Small intestine (tissue), 7 donors: ENCODE measurements at regions not wholly inside any gene's neighbourhood (a gene's known extent, or its start where the extent isn't known, plus 50 kb on each side); places are given as distances from the start of the nearest gene placed in this dataset.
A peak's percentile ranks its signal among the peaks of the same experiment; 100 is the strongest.

Experiments
- DNase-seq, 2 donors: peaks; one replicate each; pipeline versions ENCODE4 v3.0.0 to v3.0.0-alpha.2; 2013
- FAIRE-seq: peaks from 2 replicates; lab custom pipeline; 2012; peaks lifted over from hg19 to GRCh38; lab: Jason Lieb, UNC
- H3K27ac ChIP-seq, 3 donors: one replicate each; pipeline ENCODE4 v1.5.1; 2013; ENCODE audit warnings: low read length in 2 of 3, mild to moderate bottlenecking in 2 of 3, control low read depth in 1 of 3, inconsistent platforms in 1 of 3, low read depth in 1 of 3, moderate library complexity in 1 of 3
- H3K27me3 ChIP-seq, 3 donors: one replicate each; pipeline ENCODE4 v1.6.1; 2013; ENCODE audit warnings: low read length in 3 of 3, inconsistent platforms in 1 of 3; ENCODE audit not compliant: control insufficient read depth in 3 of 3, insufficient read depth in 3 of 3
- H3K36me3 ChIP-seq, 3 donors: one replicate each; pipeline ENCODE4 v1.6.1; 2013; ENCODE audit warnings: low read length in 3 of 3, inconsistent platforms in 1 of 3, low read depth in 1 of 3, mild to moderate bottlenecking in 1 of 3, moderate library complexity in 1 of 3; ENCODE audit not compliant: control insufficient read depth in 3 of 3, insufficient read depth in 2 of 3
- H3K4me1 ChIP-seq, 3 donors: one replicate each; pipeline ENCODE4 v1.6.1; 2013; ENCODE audit warnings: low read length in 2 of 3, inconsistent platforms in 1 of 3, low read depth in 1 of 3, mild to moderate bottlenecking in 1 of 3, moderate library complexity in 1 of 3; ENCODE audit not compliant: control insufficient read depth in 3 of 3, insufficient read depth in 2 of 3
- H3K4me3 ChIP-seq, 3 donors: one replicate each; pipeline ENCODE4 v1.5.1; 2013; ENCODE audit warnings: low read length in 3 of 3, control low read depth in 1 of 3, inconsistent platforms in 1 of 3, low read depth in 1 of 3, mild to moderate bottlenecking in 1 of 3, moderate library complexity in 1 of 3
- H3K9me3 ChIP-seq, 2 donors: one replicate each; pipeline ENCODE4 v1.6.1; 2013; ENCODE audit warnings: low read depth in 1 of 2, low read length in 1 of 2; ENCODE audit not compliant: control insufficient read depth in 2 of 2, insufficient read depth in 1 of 2
- WGBS, 3 donors: extraction: QIAGEN DNeasy Blood & Tissue Kit; methylation state at CpG; one replicate each; pipeline ENCODE4 v1.1.7; 2013; 5-methylcytosine and 5-hydroxymethylcytosine counted together
- donor health status: healthy with polysubstance abuse.
- donor health status: control.
- donor health status: control.
- donor health status: Bipolar disorder and iron deficiency.
- donor health status: healthy.

DNA sequence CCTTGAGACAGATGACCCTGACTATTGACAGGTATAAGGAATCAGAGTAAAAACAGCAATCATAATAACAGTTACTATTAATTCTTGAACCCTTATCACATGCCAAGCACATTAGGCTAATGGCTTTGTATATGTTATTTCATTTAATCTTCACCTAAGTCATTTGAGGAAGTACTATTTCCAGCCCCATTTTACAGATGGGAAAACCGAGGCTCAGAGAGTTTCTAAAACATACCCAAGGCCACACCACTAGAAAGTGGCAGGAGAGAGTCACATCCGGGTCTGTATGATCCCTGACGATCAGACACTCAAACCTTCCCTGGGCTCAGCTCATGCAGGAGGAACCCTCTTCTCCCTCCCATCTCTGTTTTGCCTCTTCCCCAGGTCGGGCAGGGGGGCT is 209.5 kb downstream of the RBM19 start:
- no peaks in the 10 kb centered on the region for H3K4me1 ChIP-seq
- FAIRE-seq (no peak), DNase-seq (no peak)
- WGBS, 3 donors = 48 to 65% (median 51%) methylated on average over 4 of the region's 4 CpGs
- H3K4me3 ChIP-seq = no peak overlapping the region
- no peaks in the 10 kb centered on the region for H3K36me3 ChIP-seq
- peaks cover 0 to 3% of the 10 kb centered on the region in 2 donors for H3K9me3 ChIP-seq
- H3K27me3 ChIP-seq = peaks cover 0 to 8% (median 0%) of the 10 kb centered on the region in 3 donors
- no peak overlapping the region for H3K27ac ChIP-seq

- Histone ChIP-seq H3K27me3 (peaks cover 0 to 6% (median 0%) of the 10 kb centered on the region in 3 donors), H3K9me3 (peaks cover 0 to 3% of the 10 kb centered on the region in 2 donors), H3K4me1 (no peaks in the 10 kb centered on the region), H3K4me3 (no peak overlapping the region), H3K36me3 (no peaks in the 10 kb centered on the region), H3K27ac (no peak overlapping the region)
- FAIRE-seq = no peak
- no peak for DNase-seq
- WGBS, 3 donors = 59 to 78% (median 75%) methylated on average over 5 of the region's 5 CpGs
These were observed 211.0 kb downstream of the RBM19 start for GRCh38 chr12:113755098-113755497.

DNA sequence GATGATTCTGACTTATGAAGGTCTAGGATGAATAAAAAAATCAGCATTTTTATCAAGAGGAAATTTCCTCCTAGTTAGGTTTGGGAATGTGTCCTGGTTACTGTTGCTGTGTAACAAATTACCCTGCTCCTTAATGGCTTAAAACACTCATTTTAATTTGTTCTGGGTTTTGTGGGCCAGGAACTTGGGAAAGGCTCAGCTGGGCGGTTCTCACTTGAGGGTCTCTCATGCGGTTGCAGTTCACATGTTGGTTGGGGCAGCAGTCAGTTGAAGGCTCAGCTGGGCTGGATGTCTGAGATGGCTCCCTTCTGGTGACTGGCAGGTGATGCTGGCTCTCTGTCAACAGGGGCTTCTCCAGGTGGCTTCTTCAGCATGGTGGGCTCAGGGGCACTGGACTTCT is 214.6 kb downstream of the RBM19 start:
- no peak overlapping the region for H3K4me3 ChIP-seq
- H3K27ac ChIP-seq = no peak overlapping the region
- no peaks in the 10 kb centered on the region for H3K4me1 ChIP-seq
- FAIRE-seq (no peak), DNase-seq (no peak)
- peaks cover 0 to 3% of the 10 kb centered on the region in 2 donors for H3K9me3 ChIP-seq
- H3K27me3 ChIP-seq = peaks cover 0 to 6% (median under 1%) of the 10 kb centered on the region in 3 donors
- H3K36me3 ChIP-seq = no peaks in the 10 kb centered on the region
- 89 to 96% (median 91%) methylated on average over 2 of the region's 2 CpGs for WGBS, 3 donors

DNA sequence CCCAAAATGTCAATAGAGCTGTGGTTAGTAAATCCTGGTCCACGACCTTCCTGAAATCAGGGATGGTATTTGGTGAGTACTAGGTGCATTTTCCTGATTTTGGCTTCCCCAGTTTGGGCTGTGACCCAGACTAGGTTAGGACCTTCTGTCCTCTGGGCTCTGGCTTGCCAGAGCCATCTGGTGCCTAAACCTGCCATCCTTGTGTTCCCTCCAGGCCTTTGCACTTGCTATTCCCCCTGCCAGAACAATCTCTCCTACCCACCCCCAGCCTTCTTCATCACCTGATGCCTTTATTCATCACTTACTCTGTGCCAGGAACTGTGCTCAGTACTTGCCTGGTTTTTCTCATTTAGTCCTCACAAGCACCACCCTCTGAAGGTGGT is 216.7 kb downstream of the RBM19 start:
- H3K27me3 ChIP-seq = peaks cover 0 to 5% (median 2%) of the 10 kb centered on the region in 3 donors
- no peaks in the 10 kb centered on the region for H3K36me3 ChIP-seq
- no peak overlapping the region for H3K4me3 ChIP-seq
- peaks cover 0 to 3% of the 10 kb centered on the region in 2 donors for H3K9me3 ChIP-seq
- 17 to 36% (median 33%) methylated on average over 1 of the region's 1 CpG for WGBS, 3 donors
- FAIRE-seq (no peak), DNase-seq (no peak)
- no peaks in the 10 kb centered on the region for H3K4me1 ChIP-seq
- H3K27ac ChIP-seq = no peak overlapping the region

- peaks cover 0 to 5% (median 2%) of the 10 kb centered on the region in 3 donors for H3K27me3 ChIP-seq
- no peaks in the 10 kb centered on the region for H3K36me3 ChIP-seq
- H3K9me3 ChIP-seq = peaks cover 0 to 3% of the 10 kb centered on the region in 2 donors
- H3K4me3 ChIP-seq = no peak overlapping the region
- no peak overlapping the region for H3K27ac ChIP-seq
- no peak for DNase-seq
- no peaks in the 10 kb centered on the region for H3K4me1 ChIP-seq
- no peak for FAIRE-seq
- WGBS, 3 donors = 49 to 69% (median 58%) methylated on average over 6 of the region's 6 CpGs
These were observed 217.3 kb downstream of the RBM19 start for GRCh38 chr12:113748707-113749432.

GRCh38 chr12:113747017-113747416 is 219.1 kb downstream of the RBM19 start:
- Histone ChIP-seq H3K9me3 (no peaks in the 10 kb centered on the region), H3K4me3 (no peak overlapping the region), H3K4me1 (no peaks in the 10 kb centered on the region), H3K27me3 (peaks cover 0 to 5% (median 2%) of the 10 kb centered on the region in 3 donors), H3K27ac (no peak overlapping the region), H3K36me3 (no peaks in the 10 kb centered on the region)
- 34 to 47% (median 35%) methylated on average over 5 of the region's 5 CpGs for WGBS, 3 donors
- FAIRE-seq = no peak
- peak in 1 of 2 donors; percentile 16 for DNase-seq

- no peaks in the 10 kb centered on the region for H3K9me3 ChIP-seq
- 58 to 64% (median 62%) methylated on average over 8 of the region's 8 CpGs for WGBS, 3 donors
- peaks cover 0 to 2% (median 2%) of the 10 kb centered on the region in 3 donors for H3K27me3 ChIP-seq
- DNase-seq (no peak), FAIRE-seq (no peak)
- no peaks in the 10 kb centered on the region for H3K36me3 ChIP-seq
- no peaks in the 10 kb centered on the region for H3K4me1 ChIP-seq
- H3K27ac ChIP-seq = no peak overlapping the region
- H3K4me3 ChIP-seq = no peak overlapping the region
These were observed 221.2 kb downstream of the RBM19 start for GRCh38 chr12:113744802-113745395.

DNA sequence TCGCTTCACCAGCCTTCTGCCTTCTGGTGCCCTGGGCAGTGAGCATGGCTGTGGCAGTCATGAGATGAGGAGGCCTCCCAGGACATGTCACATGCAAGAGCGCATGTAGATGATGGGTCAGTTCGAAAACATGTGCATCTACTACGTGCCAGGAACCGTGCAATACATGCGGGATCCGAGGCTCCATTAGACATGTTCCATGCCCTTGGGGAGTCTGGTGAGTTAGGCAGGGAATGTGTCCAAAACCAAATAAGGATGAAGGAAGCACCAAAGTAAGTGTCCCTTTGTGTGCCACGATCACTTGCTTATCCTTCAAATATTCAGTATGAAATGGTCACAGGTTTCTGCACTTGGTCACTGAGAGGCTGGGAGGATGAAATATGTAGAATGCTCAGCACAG is 223.3 kb downstream of the RBM19 start:
- FAIRE-seq (no peak), DNase-seq (no peak)
- Histone ChIP-seq H3K4me3 (no peak overlapping the region), H3K27me3 (peaks cover 0 to 2% (median 2%) of the 10 kb centered on the region in 3 donors), H3K9me3 (no peaks in the 10 kb centered on the region), H3K4me1 (no peaks in the 10 kb centered on the region), H3K36me3 (no peaks in the 10 kb centered on the region), H3K27ac (no peak overlapping the region)
- WGBS, 3 donors = 86 to 91% (median 88%) methylated on average over 8 of the region's 8 CpGs
